Hepatocyte (in vitro differentiated cells): ENCODE measurements at regions not wholly inside any gene's neighbourhood (a gene's known extent, or its start where the extent isn't known, plus 50 kb on each side); places are given as distances from the start of the nearest gene placed in this dataset.

Experiments used
- EZH2 ChIP-seq: fragments of 200-600 bp; sonication (generic); IDR thresholded peaks from 2 replicates; pipeline ENCODE4 v1.6.1; 2016; ENCODE audit warnings: antibody characterized with exemption, mild to moderate bottlenecking, borderline replicate concordance
- EZH2phosphoT487 ChIP-seq: fragments of 200-600 bp; sonication (generic); IDR thresholded peaks from one replicate; pipeline ENCODE4 v1.6.1; 2018; ENCODE audit warnings: antibody characterized with exemption, mild to moderate bottlenecking, low read depth, moderate library complexity; ENCODE audit not compliant: unreplicated experiment, severe bottlenecking
- TF ChIP-seq, protein P1 (sequence below): fragments of 200-600 bp; sonication (generic); IDR thresholded peaks from 2 replicates; pipeline ENCODE4 v1.5.1; 2016; ENCODE audit warnings: antibody characterized with exemption, mild to moderate bottlenecking; ENCODE audit not compliant: poor library complexity

- TF ChIP-seq, protein P1, sequence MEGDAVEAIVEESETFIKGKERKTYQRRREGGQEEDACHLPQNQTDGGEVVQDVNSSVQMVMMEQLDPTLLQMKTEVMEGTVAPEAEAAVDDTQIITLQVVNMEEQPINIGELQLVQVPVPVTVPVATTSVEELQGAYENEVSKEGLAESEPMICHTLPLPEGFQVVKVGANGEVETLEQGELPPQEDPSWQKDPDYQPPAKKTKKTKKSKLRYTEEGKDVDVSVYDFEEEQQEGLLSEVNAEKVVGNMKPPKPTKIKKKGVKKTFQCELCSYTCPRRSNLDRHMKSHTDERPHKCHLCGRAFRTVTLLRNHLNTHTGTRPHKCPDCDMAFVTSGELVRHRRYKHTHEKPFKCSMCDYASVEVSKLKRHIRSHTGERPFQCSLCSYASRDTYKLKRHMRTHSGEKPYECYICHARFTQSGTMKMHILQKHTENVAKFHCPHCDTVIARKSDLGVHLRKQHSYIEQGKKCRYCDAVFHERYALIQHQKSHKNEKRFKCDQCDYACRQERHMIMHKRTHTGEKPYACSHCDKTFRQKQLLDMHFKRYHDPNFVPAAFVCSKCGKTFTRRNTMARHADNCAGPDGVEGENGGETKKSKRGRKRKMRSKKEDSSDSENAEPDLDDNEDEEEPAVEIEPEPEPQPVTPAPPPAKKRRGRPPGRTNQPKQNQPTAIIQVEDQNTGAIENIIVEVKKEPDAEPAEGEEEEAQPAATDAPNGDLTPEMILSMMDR = no peak
- TF ChIP-seq EZH2 = no peak
- no peak for TF ChIP-seq EZH2phosphoT487
These were observed 91.3 kb upstream of the TNFAIP3 start for GRCh38 chr6:137775720-137776119.
